Activated T-cell treated with anti-CD3 and anti-CD28 coated beads, Interleukin-2, amount 50 U/mL, for 24 hours (primary cell): ENCODE measurements at regions not wholly inside any gene's neighbourhood (a gene's known extent, or its start where the extent isn't known, plus 50 kb on each side); places are given as distances from the start of the nearest gene placed in this dataset.
A peak's percentile ranks its signal among the peaks of the same experiment; 100 is the strongest.

ENCODE experiments used
- DNase-seq: peaks from one replicate; pipeline ENCODE4 v3.0.0-alpha.2; 2020
- H3K27ac Mint-ChIP-seq: 2 replicates; pipeline ENCODE4 v1.8.0; 2020; ENCODE audit warnings: mild to moderate bottlenecking, mixed read lengths
- H3K27me3 Mint-ChIP-seq: 2 replicates; pipeline ENCODE4 v1.8.0; 2020; ENCODE audit warnings: mixed read lengths
- H3K36me3 Mint-ChIP-seq: 2 replicates; pipeline ENCODE4 v1.8.0; 2020; ENCODE audit warnings: low read depth, mixed read lengths
- H3K4me1 Mint-ChIP-seq: 2 replicates; pipeline ENCODE4 v1.8.0; 2020; ENCODE audit warnings: low read depth, mixed read lengths
- H3K4me3 Mint-ChIP-seq: 2 replicates; pipeline ENCODE4 v1.8.0; 2020; ENCODE audit warnings: mild to moderate bottlenecking, moderate library complexity, mixed read lengths
- H3K9me3 Mint-ChIP-seq: 2 replicates; pipeline ENCODE4 v1.8.0; 2020; ENCODE audit warnings: mixed read lengths

GRCh38 chr10:4504550-4504949 lies 321.5 kb upstream of the AKR1E2 start:
- Mint-ChIP-seq H3K4me3 (no peak overlapping the region), H3K9me3 (no peaks in the 10 kb centered on the region), H3K4me1 (no peaks in the 10 kb centered on the region), H3K27me3 (peaks cover 8% of the 10 kb centered on the region), H3K27ac (no peak overlapping the region), H3K36me3 (no peaks in the 10 kb centered on the region)
- no peak for DNase-seq

GRCh38 chr10:4503076-4503475 lies 322.9 kb upstream of the AKR1E2 start:
- H3K4me3 Mint-ChIP-seq: no peak overlapping the region
- H3K27me3 Mint-ChIP-seq: no peaks in the 10 kb centered on the region

DNA sequence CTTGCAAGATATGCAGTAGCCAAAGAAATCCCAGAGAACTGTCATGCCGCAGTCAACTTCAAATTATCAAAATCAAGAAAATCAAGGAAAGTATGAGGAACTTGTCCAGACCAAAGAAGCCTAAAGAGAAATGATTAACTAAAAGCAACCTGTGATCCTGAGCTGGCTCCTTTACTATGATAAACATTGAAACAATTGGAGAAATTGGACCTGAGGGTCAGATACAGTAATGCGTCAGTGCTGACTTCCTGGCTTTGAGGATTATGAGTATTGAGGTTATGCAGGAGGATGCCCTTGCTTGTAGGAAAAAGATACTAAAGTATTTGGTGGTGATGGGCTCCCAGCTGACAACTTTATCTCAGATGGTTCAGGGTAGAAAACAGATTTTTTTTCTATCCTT lies 324.7 kb upstream of the AKR1E2 start:
- DNase-seq: no peak
- Mint-ChIP-seq H3K36me3 (no peaks in the 10 kb centered on the region), H3K9me3 (no peaks in the 10 kb centered on the region), H3K27me3 (no peaks in the 10 kb centered on the region), H3K27ac (no peak overlapping the region), H3K4me3 (no peak overlapping the region), H3K4me1 (no peaks in the 10 kb centered on the region)

More at GRCh38 chr10:4503076-4503475, 322.9 kb upstream of the AKR1E2 start:
- DNase-seq: no peak
- no peaks in the 10 kb centered on the region for H3K9me3 Mint-ChIP-seq
- H3K27ac Mint-ChIP-seq: no peak overlapping the region
- H3K4me1 Mint-ChIP-seq: no peaks in the 10 kb centered on the region
- no peaks in the 10 kb centered on the region for H3K36me3 Mint-ChIP-seq

DNA sequence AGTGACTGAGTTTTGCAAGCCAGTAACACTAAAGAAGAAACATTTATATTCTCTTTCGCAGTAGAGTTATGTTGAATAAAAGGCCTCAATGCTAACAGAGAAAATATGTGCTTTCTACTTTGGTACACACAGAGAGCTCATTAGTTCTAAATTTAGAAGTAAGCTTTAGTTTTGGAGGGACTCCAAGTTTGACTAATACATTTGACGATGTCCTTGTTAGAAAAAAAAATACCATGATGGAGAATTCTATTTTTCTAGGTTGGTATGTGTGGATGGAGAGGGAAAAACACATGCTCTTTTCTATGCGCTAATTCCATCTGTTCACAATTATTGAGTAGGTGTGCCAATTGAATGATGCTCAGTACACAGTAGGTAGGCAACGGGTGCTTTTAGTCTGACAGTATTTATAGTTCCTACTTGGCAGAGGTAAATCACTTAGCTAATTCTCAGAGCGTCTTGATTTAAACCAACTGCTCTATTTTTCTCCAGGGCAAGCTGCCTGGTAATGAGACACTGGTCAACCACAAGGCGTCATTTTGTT lies 327.2 kb upstream of the AKR1E2 start:
- H3K27me3 Mint-ChIP-seq: peaks cover under 1% of the 10 kb centered on the region
- no peak for DNase-seq

DNA sequence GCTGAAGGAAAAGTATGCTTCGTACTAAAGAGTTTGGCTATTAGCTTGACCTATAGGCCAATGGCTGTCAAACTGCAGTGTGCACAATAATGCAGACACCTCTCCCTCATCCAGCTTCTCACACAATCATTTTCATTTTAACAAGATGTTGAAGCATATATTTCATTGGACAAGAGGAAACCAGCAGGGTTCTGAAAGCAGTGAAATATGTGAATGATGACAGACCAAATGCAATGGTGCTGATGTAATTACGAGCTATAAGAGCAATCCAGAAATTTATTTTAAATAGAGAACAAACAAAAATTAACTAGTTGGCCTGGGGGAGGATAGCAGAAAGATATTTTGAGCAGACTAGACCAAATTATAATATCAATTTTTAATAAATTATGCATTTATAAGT lies 331.5 kb upstream of the AKR1E2 start:
- DNase-seq: no peak
- Mint-ChIP-seq H3K4me1 (no peaks in the 10 kb centered on the region), H3K36me3 (no peaks in the 10 kb centered on the region), H3K9me3 (no peaks in the 10 kb centered on the region), H3K27ac (no peak overlapping the region), H3K27me3 (peaks cover 10% of the 10 kb centered on the region), H3K4me3 (no peak overlapping the region)

More for the DNA sequence above, 327.2 kb upstream of the AKR1E2 start:
- Mint-ChIP-seq H3K9me3 (no peaks in the 10 kb centered on the region), H3K4me1 (no peaks in the 10 kb centered on the region), H3K4me3 (no peak overlapping the region), H3K27ac (no peak overlapping the region), H3K36me3 (no peaks in the 10 kb centered on the region)

DNA sequence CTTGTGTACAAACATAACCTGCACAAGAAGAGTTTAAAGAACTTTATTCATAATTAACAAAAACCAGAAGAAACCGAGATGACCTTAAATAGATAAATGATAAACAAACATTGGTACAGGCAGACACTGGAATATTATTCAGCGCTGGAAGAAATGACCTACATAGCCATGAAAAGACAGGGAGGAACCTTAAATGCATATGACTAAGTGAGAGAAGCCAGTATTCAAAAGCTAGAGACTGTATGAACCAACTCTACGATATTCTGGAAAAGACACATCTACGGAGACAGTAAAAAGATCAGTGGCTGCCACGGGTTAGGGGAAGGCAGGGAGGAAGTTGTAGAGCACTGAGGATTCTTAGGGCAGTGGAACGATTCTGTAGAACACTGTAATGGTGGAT lies 333.8 kb upstream of the AKR1E2 start:
- DNase-seq: no peak
- H3K9me3 Mint-ChIP-seq: no peaks in the 10 kb centered on the region
- no peak overlapping the region for H3K27ac Mint-ChIP-seq
- H3K4me1 Mint-ChIP-seq: no peaks in the 10 kb centered on the region
- no peaks in the 10 kb centered on the region for H3K36me3 Mint-ChIP-seq
- no peak overlapping the region for H3K4me3 Mint-ChIP-seq
- peaks cover 17% of the 10 kb centered on the region for H3K27me3 Mint-ChIP-seq

GRCh38 chr10:4488904-4489303 lies 337.1 kb upstream of the AKR1E2 start:
- Mint-ChIP-seq H3K27ac (no peak overlapping the region), H3K9me3 (no peaks in the 10 kb centered on the region), H3K27me3 (peaks cover 17% of the 10 kb centered on the region), H3K36me3 (no peaks in the 10 kb centered on the region), H3K4me3 (no peak overlapping the region), H3K4me1 (no peaks in the 10 kb centered on the region)
- DNase-seq: no peak

- Mint-ChIP-seq H3K4me1 (peaks cover 13% of the 10 kb centered on the region), H3K36me3 (no peaks in the 10 kb centered on the region), H3K9me3 (no peaks in the 10 kb centered on the region), H3K27me3 (peaks cover 10% of the 10 kb centered on the region), H3K4me3 (no peak overlapping the region), H3K27ac (no peak overlapping the region)
- DNase-seq: no peak
These were observed 340.4 kb upstream of the AKR1E2 start for GRCh38 chr10:4485636-4486035.

- H3K4me1 Mint-ChIP-seq: peaks cover 13% of the 10 kb centered on the region
- no peak overlapping the region for H3K4me3 Mint-ChIP-seq
- no peaks in the 10 kb centered on the region for H3K36me3 Mint-ChIP-seq
- no peak for DNase-seq
- H3K9me3 Mint-ChIP-seq: peaks cover 4% of the 10 kb centered on the region
- no peak overlapping the region for H3K27ac Mint-ChIP-seq
- peaks cover 4% of the 10 kb centered on the region for H3K27me3 Mint-ChIP-seq
These were observed 342.2 kb upstream of the AKR1E2 start for GRCh38 chr10:4483811-4484210.

DNA sequence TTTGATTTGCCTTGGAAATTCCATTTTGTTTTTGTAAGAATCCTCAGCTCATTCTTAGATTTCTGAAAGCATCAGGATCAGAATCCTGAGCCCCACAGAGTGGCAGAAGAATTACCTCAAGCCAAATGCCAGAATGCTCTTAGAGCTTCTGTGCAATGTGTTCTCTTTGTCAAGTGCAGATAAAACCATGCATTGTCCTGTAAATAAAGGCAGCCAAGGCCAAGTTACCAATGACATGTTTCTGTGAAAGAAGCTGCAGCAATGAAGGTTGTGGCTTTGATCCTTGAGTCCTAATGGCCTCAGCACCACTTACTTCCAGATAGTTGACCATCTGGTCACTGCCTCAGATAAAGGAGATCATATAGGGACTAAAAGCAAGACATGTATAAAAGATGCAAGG lies 343.3 kb upstream of the AKR1E2 start:
- DNase-seq: no peak
- peaks cover 14% of the 10 kb centered on the region for H3K4me1 Mint-ChIP-seq

DNA sequence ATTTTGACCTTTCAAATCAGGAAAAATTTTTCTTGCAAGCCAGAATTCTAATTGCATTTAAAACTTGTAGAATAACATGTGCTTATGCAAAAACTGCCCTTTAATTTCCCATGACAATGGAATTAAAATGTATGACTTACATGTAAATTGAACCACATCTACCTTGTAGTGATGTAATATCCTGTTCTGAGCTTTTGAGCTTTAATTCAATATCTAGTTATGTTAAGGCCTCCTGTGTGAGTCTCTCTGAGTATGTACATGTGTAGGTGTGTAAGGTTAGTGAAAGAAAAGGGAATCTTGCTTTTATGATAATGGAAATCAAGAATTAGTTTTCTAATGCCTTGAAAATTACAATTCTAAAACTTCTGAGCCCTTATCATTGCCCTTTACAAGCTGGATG lies 344.8 kb upstream of the AKR1E2 start:
- Mint-ChIP-seq H3K9me3 (peaks cover 4% of the 10 kb centered on the region), H3K27me3 (no peaks in the 10 kb centered on the region), H3K36me3 (no peaks in the 10 kb centered on the region), H3K4me1 (peaks cover 15% of the 10 kb centered on the region), H3K4me3 (no peak overlapping the region), H3K27ac (peak overlapping the region; percentile 35)
- DNase-seq: no peak

More for the DNA sequence above, 343.3 kb upstream of the AKR1E2 start:
- H3K27ac Mint-ChIP-seq: no peak overlapping the region
- peaks cover 1% of the 10 kb centered on the region for H3K27me3 Mint-ChIP-seq
- no peak overlapping the region for H3K4me3 Mint-ChIP-seq
- H3K36me3 Mint-ChIP-seq: no peaks in the 10 kb centered on the region
- peaks cover 4% of the 10 kb centered on the region for H3K9me3 Mint-ChIP-seq

DNA sequence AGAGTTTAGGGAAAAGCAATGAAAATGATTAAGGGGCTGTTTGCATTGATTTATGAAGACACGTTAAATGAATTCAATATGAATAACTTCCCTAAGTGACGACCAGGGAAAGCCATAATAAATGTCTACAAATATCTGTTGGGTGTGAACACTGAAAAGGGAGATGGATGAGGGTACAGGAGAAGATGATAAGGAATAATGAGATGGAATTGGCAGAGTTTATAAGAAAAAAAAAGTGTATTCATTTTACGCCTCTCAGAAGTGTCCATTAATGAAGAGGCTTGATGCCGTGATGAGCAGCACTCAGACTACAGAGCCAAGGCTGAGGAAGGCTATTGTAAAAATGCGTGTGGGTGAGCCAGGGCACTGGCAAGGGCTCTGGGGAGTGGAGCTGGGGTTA lies 346.7 kb upstream of the AKR1E2 start:
- no peak overlapping the region for H3K27ac Mint-ChIP-seq
- no peaks in the 10 kb centered on the region for H3K27me3 Mint-ChIP-seq
- H3K36me3 Mint-ChIP-seq: no peaks in the 10 kb centered on the region
- peaks cover 19% of the 10 kb centered on the region for H3K4me1 Mint-ChIP-seq
- no peak overlapping the region for H3K4me3 Mint-ChIP-seq
- peaks cover 4% of the 10 kb centered on the region for H3K9me3 Mint-ChIP-seq
- DNase-seq: no peak

GRCh38 chr10:4477664-4478063 lies 348.3 kb upstream of the AKR1E2 start:
- H3K9me3 Mint-ChIP-seq: peaks cover 4% of the 10 kb centered on the region
- DNase-seq: no peak
- H3K27me3 Mint-ChIP-seq: peaks cover 2% of the 10 kb centered on the region
- H3K27ac Mint-ChIP-seq: no peak overlapping the region
- no peak overlapping the region for H3K4me3 Mint-ChIP-seq
- H3K36me3 Mint-ChIP-seq: no peaks in the 10 kb centered on the region
- peaks cover 19% of the 10 kb centered on the region for H3K4me1 Mint-ChIP-seq

- Mint-ChIP-seq H3K4me1 (peaks cover 5% of the 10 kb centered on the region), H3K9me3 (peaks cover 4% of the 10 kb centered on the region), H3K4me3 (no peak overlapping the region), H3K27ac (no peak overlapping the region), H3K27me3 (peaks cover 9% of the 10 kb centered on the region), H3K36me3 (no peaks in the 10 kb centered on the region)
- DNase-seq: no peak
These were observed 350.0 kb upstream of the AKR1E2 start for GRCh38 chr10:4475827-4476490.

GRCh38 chr10:4474829-4475228 lies 351.2 kb upstream of the AKR1E2 start:
- no peak overlapping the region for H3K4me3 Mint-ChIP-seq

More at GRCh38 chr10:4474829-4475228, 351.2 kb upstream of the AKR1E2 start:
- peaks cover 12% of the 10 kb centered on the region for H3K27me3 Mint-ChIP-seq
- no peak for DNase-seq
- H3K27ac Mint-ChIP-seq: no peak overlapping the region
- H3K4me1 Mint-ChIP-seq: peaks cover 5% of the 10 kb centered on the region
- peaks cover 4% of the 10 kb centered on the region for H3K9me3 Mint-ChIP-seq
- no peaks in the 10 kb centered on the region for H3K36me3 Mint-ChIP-seq
